ENCODE measurements at regions not wholly inside any gene's neighbourhood (a gene's known extent, or its start where the extent isn't known, plus 50 kb on each side); places are given as distances from the start of the nearest gene placed in this dataset.
A peak's percentile ranks its signal among the peaks of the same experiment; 100 is the strongest.

GRCh38 chr5:35442885-35443639 lies 174.6 kb upstream of the SPEF2 start:
- H3K27me3 Mint-ChIP-seq (ENCODE audit: low read depth) = no peaks in the 10 kb centered on the region
- H3K36me3 Mint-ChIP-seq (ENCODE audit: low read depth) = no peaks in the 10 kb centered on the region
- TF ChIP-seq, protein P1, sequence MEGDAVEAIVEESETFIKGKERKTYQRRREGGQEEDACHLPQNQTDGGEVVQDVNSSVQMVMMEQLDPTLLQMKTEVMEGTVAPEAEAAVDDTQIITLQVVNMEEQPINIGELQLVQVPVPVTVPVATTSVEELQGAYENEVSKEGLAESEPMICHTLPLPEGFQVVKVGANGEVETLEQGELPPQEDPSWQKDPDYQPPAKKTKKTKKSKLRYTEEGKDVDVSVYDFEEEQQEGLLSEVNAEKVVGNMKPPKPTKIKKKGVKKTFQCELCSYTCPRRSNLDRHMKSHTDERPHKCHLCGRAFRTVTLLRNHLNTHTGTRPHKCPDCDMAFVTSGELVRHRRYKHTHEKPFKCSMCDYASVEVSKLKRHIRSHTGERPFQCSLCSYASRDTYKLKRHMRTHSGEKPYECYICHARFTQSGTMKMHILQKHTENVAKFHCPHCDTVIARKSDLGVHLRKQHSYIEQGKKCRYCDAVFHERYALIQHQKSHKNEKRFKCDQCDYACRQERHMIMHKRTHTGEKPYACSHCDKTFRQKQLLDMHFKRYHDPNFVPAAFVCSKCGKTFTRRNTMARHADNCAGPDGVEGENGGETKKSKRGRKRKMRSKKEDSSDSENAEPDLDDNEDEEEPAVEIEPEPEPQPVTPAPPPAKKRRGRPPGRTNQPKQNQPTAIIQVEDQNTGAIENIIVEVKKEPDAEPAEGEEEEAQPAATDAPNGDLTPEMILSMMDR (conservative IDR thresholded peaks at IDR 0.05) = no peak
- no peak overlapping the region for H3K4me3 Mint-ChIP-seq
- H3K4me1 Mint-ChIP-seq = no peaks in the 10 kb centered on the region
- no peaks in the 10 kb centered on the region for H3K9me3 Mint-ChIP-seq
- no peak for DNase-seq (ENCODE audit: low read depth, low spot score)
- H3K27ac Mint-ChIP-seq (ENCODE audit: unreplicated experiment) = no peak overlapping the region

DNA sequence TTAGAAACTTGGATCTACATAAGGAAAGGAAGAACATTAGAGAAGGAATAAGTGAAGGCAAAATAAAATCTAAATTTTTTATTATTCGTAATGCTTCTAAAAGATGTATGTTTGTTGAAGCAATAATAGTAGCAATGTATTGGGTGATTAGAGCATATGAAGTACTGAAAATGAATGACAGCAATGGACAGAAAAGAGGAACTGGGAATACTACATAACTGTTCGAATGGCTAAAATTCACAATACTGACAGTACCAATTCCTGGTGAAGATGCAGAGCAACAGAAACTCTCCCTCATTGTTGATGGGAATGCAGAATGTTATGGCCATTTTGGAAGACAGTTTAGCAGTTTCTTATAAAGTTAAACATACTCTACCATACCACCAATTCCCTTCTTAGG lies 177.3 kb upstream of the SPEF2 start:
- TF ChIP-seq, protein P1 (conservative IDR thresholded peaks at IDR 0.05) = no peak
- no peak overlapping the region for H3K27ac Mint-ChIP-seq (ENCODE audit: unreplicated experiment)
- H3K4me3 Mint-ChIP-seq = no peak overlapping the region
- H3K36me3 Mint-ChIP-seq (ENCODE audit: low read depth) = no peaks in the 10 kb centered on the region
- DNase-seq (ENCODE audit: low read depth, low spot score) = no peak
- no peaks in the 10 kb centered on the region for H3K4me1 Mint-ChIP-seq
- peaks cover 3% of the 10 kb centered on the region for H3K9me3 Mint-ChIP-seq
- H3K27me3 Mint-ChIP-seq (ENCODE audit: low read depth) = no peaks in the 10 kb centered on the region

DNA sequence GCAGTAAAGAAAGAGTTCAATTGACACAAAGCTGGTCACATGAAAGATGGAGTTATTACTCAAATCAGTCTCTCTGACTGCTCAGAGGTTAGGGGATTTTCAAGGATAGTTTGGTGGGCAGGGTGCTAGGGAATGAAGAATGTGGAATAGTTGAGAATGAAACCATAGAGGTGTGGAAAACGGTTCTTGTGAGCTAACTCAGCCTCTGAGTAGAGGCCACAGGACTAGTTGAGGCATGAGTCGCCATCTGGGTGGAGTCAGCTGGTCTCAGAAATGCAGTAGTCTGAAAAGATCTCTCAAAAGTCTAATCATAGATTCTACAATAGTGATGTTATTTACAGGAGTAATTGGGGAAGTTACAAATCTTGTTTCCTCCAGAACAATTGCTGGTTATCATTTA lies 178.9 kb upstream of the SPEF2 start:
- no peak overlapping the region for H3K27ac Mint-ChIP-seq (ENCODE audit: unreplicated experiment)
- no peaks in the 10 kb centered on the region for H3K4me1 Mint-ChIP-seq
- DNase-seq (ENCODE audit: low read depth, low spot score) = no peak
- TF ChIP-seq, protein P1 (conservative IDR thresholded peaks at IDR 0.05) = no peak
- no peaks in the 10 kb centered on the region for H3K36me3 Mint-ChIP-seq (ENCODE audit: low read depth)
- H3K27me3 Mint-ChIP-seq (ENCODE audit: low read depth) = peaks cover 6% of the 10 kb centered on the region
- peaks cover 3% of the 10 kb centered on the region for H3K9me3 Mint-ChIP-seq
- H3K4me3 Mint-ChIP-seq = no peak overlapping the region

DNA sequence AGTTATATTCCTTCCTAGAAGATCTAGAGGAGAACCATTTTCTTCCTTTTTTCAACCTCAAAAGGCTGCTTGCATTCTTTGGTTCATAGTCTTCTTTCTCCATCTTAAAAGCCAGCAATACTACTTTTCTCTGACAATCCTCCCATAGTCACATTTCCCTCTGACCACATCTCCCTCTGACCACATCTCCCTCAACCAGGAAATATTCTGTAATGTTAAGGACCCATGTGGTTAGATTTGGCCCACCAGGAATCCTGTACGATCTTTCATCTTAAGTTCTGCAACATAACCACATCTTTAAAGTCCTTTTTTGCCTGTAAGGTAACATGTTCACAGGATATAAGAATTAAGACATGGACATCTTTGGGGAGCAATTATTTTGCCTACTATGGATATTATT lies 179.4 kb upstream of the SPEF2 start:
- peaks cover 7% of the 10 kb centered on the region for H3K27me3 Mint-ChIP-seq (ENCODE audit: low read depth)
- DNase-seq (ENCODE audit: low read depth, low spot score) = no peak
- H3K27ac Mint-ChIP-seq (ENCODE audit: unreplicated experiment) = no peak overlapping the region
- no peaks in the 10 kb centered on the region for H3K4me1 Mint-ChIP-seq
- no peak overlapping the region for H3K4me3 Mint-ChIP-seq
- H3K9me3 Mint-ChIP-seq = peaks cover 3% of the 10 kb centered on the region
- TF ChIP-seq, protein P1 (conservative IDR thresholded peaks at IDR 0.05) = no peak
- H3K36me3 Mint-ChIP-seq (ENCODE audit: low read depth) = no peaks in the 10 kb centered on the region

DNA sequence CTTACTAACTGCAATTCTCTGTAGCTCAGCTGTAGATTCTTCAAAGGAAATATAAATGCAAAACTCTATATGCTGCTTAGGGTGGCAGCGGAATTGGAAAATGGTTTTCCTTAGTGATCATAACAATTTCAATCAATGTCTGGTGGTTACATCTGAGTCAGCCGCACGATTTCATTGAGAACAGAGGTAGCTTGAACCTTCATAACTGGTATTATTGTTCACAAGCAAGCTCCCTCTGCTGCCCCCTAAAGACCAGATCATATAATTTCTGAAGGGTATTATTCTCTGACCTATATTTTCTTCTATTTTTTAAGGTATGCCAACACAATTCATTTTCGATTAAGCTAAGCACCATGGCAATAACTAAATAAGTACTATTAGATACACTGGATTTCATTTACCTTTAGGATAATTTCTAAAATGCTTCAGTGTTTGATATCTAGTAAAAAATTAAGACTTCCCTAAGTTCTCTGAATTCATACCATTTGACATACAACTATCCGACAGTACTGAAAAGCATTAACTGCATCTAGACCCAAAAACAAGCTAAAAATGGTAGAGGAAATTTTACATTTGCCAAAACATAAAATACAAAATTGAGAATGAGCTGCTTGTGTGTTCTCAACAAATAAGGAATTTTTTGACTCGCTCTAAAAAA lies 181.1 kb upstream of the SPEF2 start:
- DNase-seq (ENCODE audit: low read depth, low spot score) = peak; percentile 12
- TF ChIP-seq, protein P1 (conservative IDR thresholded peaks at IDR 0.05) = peak; percentile 75

More for the DNA sequence above, 181.1 kb upstream of the SPEF2 start:
- Mint-ChIP-seq H3K27me3 (ENCODE audit: low read depth) (peaks cover 17% of the 10 kb centered on the region), H3K9me3 (peaks cover 3% of the 10 kb centered on the region), H3K4me1 (no peaks in the 10 kb centered on the region), H3K36me3 (ENCODE audit: low read depth) (no peaks in the 10 kb centered on the region), H3K27ac (ENCODE audit: unreplicated experiment) (no peak overlapping the region), H3K4me3 (no peak overlapping the region)
